Esophagus squamous epithelium (tissue), 4 donors: ENCODE measurements at regions not wholly inside any gene's neighbourhood (a gene's known extent, or its start where the extent isn't known, plus 50 kb on each side); places are given as distances from the start of the nearest gene placed in this dataset.

Source experiments
- CTCF ChIP-seq, 6 experiments: fragments of 450-650 bp in 4 of 6; fragments of 200-600 bp in 2 of 6; sonication (generic) in 2 of 6; IDR thresholded peaks; one replicate each; pipeline ENCODE4 v1.5.1; 2016 to 2019; ENCODE audit warnings: antibody characterized with exemption in 6 of 6, mild to moderate bottlenecking in 4 of 6, moderate library complexity in 4 of 6
- POLR2A ChIP-seq, 4 donors: fragments of 450-650 bp; IDR thresholded peaks; one replicate each; pipeline ENCODE4 v1.6.1; 2017; ENCODE audit warnings: antibody characterized with exemption in 4 of 4, mild to moderate bottlenecking in 4 of 4, moderate library complexity in 3 of 4

GRCh38 chr5:2840372-2840915, 89.0 kb upstream of the IRX2 start:
- TF ChIP-seq POLR2A (IDR thresholded peaks at IDR 0.05) (no peak), CTCF (IDR thresholded peaks at IDR 0.05) (no peak)
